ENCODE measurements at regions not wholly inside any gene's neighbourhood (a gene's known extent, or its start where the extent isn't known, plus 50 kb on each side); places are given as distances from the start of the nearest gene placed in this dataset.
"Not testable (repeated sequence)": the region's sequence is repeated elsewhere in the genome, so short reads cannot be mapped to it uniquely, and the experiment has no call there.

DNA sequence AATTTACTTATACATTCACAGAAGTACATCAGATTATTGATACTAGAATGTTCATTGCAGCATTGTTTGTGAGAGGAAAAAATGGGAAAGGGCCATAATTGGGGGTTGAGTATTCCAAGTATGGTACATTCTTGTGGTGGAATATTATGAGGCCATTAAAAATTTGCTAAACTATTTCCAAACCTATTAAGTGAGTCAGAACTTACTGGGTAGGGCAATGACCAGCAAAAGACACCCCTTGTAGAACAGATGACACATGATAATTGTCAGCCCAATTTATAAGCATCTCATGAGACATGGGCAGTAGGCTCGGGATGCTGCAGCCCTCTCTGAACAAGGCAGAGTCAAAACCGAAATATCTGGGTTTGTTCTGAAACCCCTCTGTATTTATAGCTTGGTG lies 192.6 kb upstream of the IL12B start:
- H3K9me3 Mint-ChIP-seq = no peaks in the 10 kb centered on the region
- H3K27ac Mint-ChIP-seq = no peak overlapping the region
- H3K36me3 Mint-ChIP-seq (ENCODE audit: low read depth) = no peaks in the 10 kb centered on the region
- H3K4me1 Mint-ChIP-seq (ENCODE audit: low read depth) = no peaks in the 10 kb centered on the region
- no peak overlapping the region for H3K4me3 Mint-ChIP-seq
- no peak for DNase-seq (ENCODE audit: low spot score)
- peaks cover 2% of the 10 kb centered on the region for H3K27me3 Mint-ChIP-seq (ENCODE audit: low read depth)

DNA sequence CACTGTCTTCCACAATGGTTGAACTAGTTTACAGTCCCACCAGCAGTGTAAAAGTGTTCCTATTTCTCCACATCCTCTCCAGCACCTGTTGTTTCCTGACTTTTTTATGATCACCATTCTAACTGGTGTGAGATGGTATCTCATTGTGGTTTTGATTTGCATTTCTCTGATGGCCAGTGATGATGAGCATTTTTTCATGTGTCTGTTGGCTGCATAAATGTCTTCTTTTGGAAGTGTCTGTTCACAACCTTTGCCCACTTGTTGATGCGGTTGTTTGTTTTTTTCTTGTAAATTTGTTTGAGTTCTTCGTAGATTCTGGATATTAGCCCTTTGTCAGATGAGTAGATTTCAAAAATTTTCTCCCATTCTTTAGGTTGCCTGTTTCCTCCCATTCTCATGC lies 194.0 kb upstream of the IL12B start:
- H3K4me3 Mint-ChIP-seq, H3K9me3 Mint-ChIP-seq: not testable (repeated sequence)

GRCh38 chr5:159525117-159525516 lies 194.8 kb upstream of the IL12B start:
- Mint-ChIP-seq H3K27me3 (ENCODE audit: low read depth) (peaks cover 4% of the 10 kb centered on the region), H3K4me3 (no peak overlapping the region), H3K4me1 (ENCODE audit: low read depth) (no peaks in the 10 kb centered on the region), H3K36me3 (ENCODE audit: low read depth) (no peaks in the 10 kb centered on the region), H3K27ac (no peak overlapping the region), H3K9me3 (no peaks in the 10 kb centered on the region)
- no peak for DNase-seq (ENCODE audit: low spot score)

More for the DNA sequence above, 194.0 kb upstream of the IL12B start:
- not testable (repeated sequence) for H3K4me1 Mint-ChIP-seq (ENCODE audit: low read depth); H3K27ac Mint-ChIP-seq; H3K36me3 Mint-ChIP-seq (ENCODE audit: low read depth); DNase-seq (ENCODE audit: low spot score); H3K27me3 Mint-ChIP-seq (ENCODE audit: low read depth)

GRCh38 chr5:159527546-159528254 lies 197.4 kb upstream of the IL12B start:
- H3K9me3 Mint-ChIP-seq = no peaks in the 10 kb centered on the region
- H3K27ac Mint-ChIP-seq = no peak overlapping the region
- H3K4me1 Mint-ChIP-seq (ENCODE audit: low read depth) = no peaks in the 10 kb centered on the region
- peaks cover 4% of the 10 kb centered on the region for H3K27me3 Mint-ChIP-seq (ENCODE audit: low read depth)
- no peak overlapping the region for H3K4me3 Mint-ChIP-seq
- H3K36me3 Mint-ChIP-seq (ENCODE audit: low read depth) = no peaks in the 10 kb centered on the region
- DNase-seq (ENCODE audit: low spot score) = no peak

GRCh38 chr5:159531554-159532105 lies 201.3 kb upstream of the IL12B start:
- no peak for DNase-seq (ENCODE audit: low spot score)
- H3K36me3 Mint-ChIP-seq (ENCODE audit: low read depth) = no peaks in the 10 kb centered on the region
- H3K27ac Mint-ChIP-seq = no peak overlapping the region
- H3K4me3 Mint-ChIP-seq = no peak overlapping the region
- H3K4me1 Mint-ChIP-seq (ENCODE audit: low read depth) = no peaks in the 10 kb centered on the region
- peaks cover 2% of the 10 kb centered on the region for H3K27me3 Mint-ChIP-seq (ENCODE audit: low read depth)
- no peaks in the 10 kb centered on the region for H3K9me3 Mint-ChIP-seq

GRCh38 chr5:159533197-159533596 lies 202.9 kb upstream of the IL12B start:
- no peak overlapping the region for H3K4me3 Mint-ChIP-seq
- peaks cover 2% of the 10 kb centered on the region for H3K27me3 Mint-ChIP-seq (ENCODE audit: low read depth)
- no peaks in the 10 kb centered on the region for H3K36me3 Mint-ChIP-seq (ENCODE audit: low read depth)
- no peak overlapping the region for H3K27ac Mint-ChIP-seq
- no peaks in the 10 kb centered on the region for H3K4me1 Mint-ChIP-seq (ENCODE audit: low read depth)
- H3K9me3 Mint-ChIP-seq = no peaks in the 10 kb centered on the region
- DNase-seq (ENCODE audit: low spot score) = no peak

- H3K27ac Mint-ChIP-seq = no peak overlapping the region
- H3K4me3 Mint-ChIP-seq = no peak overlapping the region
- no peaks in the 10 kb centered on the region for H3K4me1 Mint-ChIP-seq (ENCODE audit: low read depth)
- H3K9me3 Mint-ChIP-seq = no peaks in the 10 kb centered on the region
- H3K27me3 Mint-ChIP-seq (ENCODE audit: low read depth) = peaks cover 5% of the 10 kb centered on the region
- no peak for DNase-seq (ENCODE audit: low spot score)
- no peaks in the 10 kb centered on the region for H3K36me3 Mint-ChIP-seq (ENCODE audit: low read depth)
Observed at GRCh38 chr5:159536166-159536565, 205.9 kb upstream of the IL12B start.

DNA sequence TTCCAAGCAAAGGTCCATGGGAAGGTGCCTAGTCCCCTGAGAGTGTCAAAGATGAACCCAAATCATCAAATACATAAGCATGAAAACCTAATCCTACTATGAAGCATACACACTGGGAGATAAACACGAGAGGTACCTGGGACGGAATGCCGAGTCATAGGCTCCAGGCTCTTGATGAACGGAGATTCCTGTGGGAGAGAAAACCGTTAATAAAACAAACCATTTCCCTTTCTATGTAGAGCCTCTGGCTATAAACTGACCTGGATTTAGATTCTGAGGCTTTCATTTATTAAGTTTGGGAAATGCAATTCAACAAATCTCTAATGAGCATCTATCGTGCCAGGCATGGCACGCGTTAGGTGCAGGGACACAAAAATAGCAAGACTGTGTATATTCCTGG lies 206.4 kb upstream of the IL12B start:
- Mint-ChIP-seq H3K4me1 (ENCODE audit: low read depth) (no peaks in the 10 kb centered on the region), H3K27ac (no peak overlapping the region), H3K9me3 (no peaks in the 10 kb centered on the region), H3K36me3 (ENCODE audit: low read depth) (no peaks in the 10 kb centered on the region), H3K4me3 (no peak overlapping the region), H3K27me3 (ENCODE audit: low read depth) (peaks cover 5% of the 10 kb centered on the region)
- DNase-seq (ENCODE audit: low spot score) = no peak

DNA sequence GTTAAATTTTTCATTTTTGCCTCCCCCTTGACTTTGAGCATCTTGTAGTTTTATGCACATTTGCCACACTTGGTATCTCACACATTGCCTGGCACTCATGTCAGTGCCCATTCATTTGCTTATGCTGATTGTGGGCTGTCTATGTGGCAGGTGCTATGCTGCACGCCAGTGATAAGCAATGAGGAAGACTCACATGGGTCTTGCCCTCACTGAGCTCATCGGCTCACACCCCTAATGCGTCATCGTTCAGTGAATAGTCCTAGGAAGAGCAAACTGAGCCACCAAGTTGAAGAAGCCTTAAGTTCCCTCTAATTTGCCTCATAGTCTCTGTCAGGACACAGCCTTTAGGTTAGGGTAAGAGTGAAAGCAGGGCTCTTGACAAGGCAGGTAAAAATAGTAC lies 209.4 kb upstream of the IL12B start:
- H3K27ac Mint-ChIP-seq = no peak overlapping the region
- H3K9me3 Mint-ChIP-seq = no peaks in the 10 kb centered on the region
- H3K4me1 Mint-ChIP-seq (ENCODE audit: low read depth) = no peaks in the 10 kb centered on the region
- peaks cover 13% of the 10 kb centered on the region for H3K27me3 Mint-ChIP-seq (ENCODE audit: low read depth)
- H3K4me3 Mint-ChIP-seq = no peak overlapping the region
- H3K36me3 Mint-ChIP-seq (ENCODE audit: low read depth) = no peaks in the 10 kb centered on the region
- no peak for DNase-seq (ENCODE audit: low spot score)

DNA sequence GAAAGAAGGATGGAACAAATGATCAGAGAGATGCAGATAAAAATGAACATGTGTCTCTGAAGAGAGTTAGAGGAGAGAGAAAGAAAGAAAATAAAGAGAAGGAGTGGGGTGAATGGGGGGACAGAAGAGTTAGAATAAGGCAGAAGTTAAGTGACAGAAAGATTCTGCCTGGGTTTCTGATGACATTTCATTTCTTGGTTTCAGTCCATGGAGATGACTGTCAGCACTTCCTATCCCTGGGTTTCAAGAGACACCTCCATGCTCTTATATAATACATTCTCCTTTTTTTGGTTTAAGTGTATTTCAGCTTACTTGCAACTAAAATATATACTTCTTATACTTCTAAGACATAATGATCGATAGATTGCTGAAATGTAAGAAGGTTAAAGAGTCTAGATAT lies 213.0 kb upstream of the IL12B start:
- peaks cover 22% of the 10 kb centered on the region for H3K27me3 Mint-ChIP-seq (ENCODE audit: low read depth)
- H3K27ac Mint-ChIP-seq = no peak overlapping the region
- no peak overlapping the region for H3K4me3 Mint-ChIP-seq
- H3K4me1 Mint-ChIP-seq (ENCODE audit: low read depth) = no peaks in the 10 kb centered on the region
- H3K36me3 Mint-ChIP-seq (ENCODE audit: low read depth) = no peaks in the 10 kb centered on the region
- H3K9me3 Mint-ChIP-seq = no peaks in the 10 kb centered on the region
- no peak for DNase-seq (ENCODE audit: low spot score)

DNA sequence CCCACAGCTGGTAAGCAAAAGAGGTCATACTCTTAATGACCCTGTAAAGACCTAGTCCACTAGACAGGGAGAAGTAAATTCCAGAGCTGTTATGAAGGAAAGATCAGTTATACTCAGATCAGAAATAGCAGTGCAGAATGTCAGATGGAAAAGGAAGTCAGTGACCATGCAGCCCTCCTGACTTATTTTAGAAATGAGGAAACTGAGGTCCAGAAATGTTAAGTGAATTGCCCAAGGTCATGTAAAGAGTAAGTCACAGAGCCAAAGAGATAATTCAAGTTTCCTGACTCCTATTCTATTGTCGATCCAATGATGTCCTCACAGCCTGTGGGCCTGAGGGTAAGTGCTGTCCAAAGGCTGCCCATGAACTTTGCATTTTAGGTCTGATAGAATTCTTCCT lies 214.9 kb upstream of the IL12B start:
- no peak overlapping the region for H3K4me3 Mint-ChIP-seq
- no peaks in the 10 kb centered on the region for H3K4me1 Mint-ChIP-seq (ENCODE audit: low read depth)
- H3K27me3 Mint-ChIP-seq (ENCODE audit: low read depth) = peaks cover 20% of the 10 kb centered on the region
- no peak overlapping the region for H3K27ac Mint-ChIP-seq
- no peaks in the 10 kb centered on the region for H3K9me3 Mint-ChIP-seq
- no peak for DNase-seq (ENCODE audit: low spot score)
- no peaks in the 10 kb centered on the region for H3K36me3 Mint-ChIP-seq (ENCODE audit: low read depth)

GRCh38 chr5:159547466-159548195 lies 217.3 kb upstream of the IL12B start:
- Mint-ChIP-seq H3K9me3 (no peaks in the 10 kb centered on the region), H3K4me3 (no peak overlapping the region), H3K27me3 (ENCODE audit: low read depth) (peaks cover 21% of the 10 kb centered on the region), H3K4me1 (ENCODE audit: low read depth) (no peaks in the 10 kb centered on the region), H3K27ac (no peak overlapping the region), H3K36me3 (ENCODE audit: low read depth) (no peaks in the 10 kb centered on the region)
- DNase-seq (ENCODE audit: low spot score) = no peak

GRCh38 chr5:159548517-159548916 lies 218.2 kb upstream of the IL12B start:
- no peak overlapping the region for H3K27ac Mint-ChIP-seq
- no peak overlapping the region for H3K4me3 Mint-ChIP-seq
- H3K4me1 Mint-ChIP-seq (ENCODE audit: low read depth) = no peaks in the 10 kb centered on the region
- peaks cover 21% of the 10 kb centered on the region for H3K27me3 Mint-ChIP-seq (ENCODE audit: low read depth)
- no peak for DNase-seq (ENCODE audit: low spot score)
- H3K36me3 Mint-ChIP-seq (ENCODE audit: low read depth) = no peaks in the 10 kb centered on the region
- H3K9me3 Mint-ChIP-seq = no peaks in the 10 kb centered on the region

DNA sequence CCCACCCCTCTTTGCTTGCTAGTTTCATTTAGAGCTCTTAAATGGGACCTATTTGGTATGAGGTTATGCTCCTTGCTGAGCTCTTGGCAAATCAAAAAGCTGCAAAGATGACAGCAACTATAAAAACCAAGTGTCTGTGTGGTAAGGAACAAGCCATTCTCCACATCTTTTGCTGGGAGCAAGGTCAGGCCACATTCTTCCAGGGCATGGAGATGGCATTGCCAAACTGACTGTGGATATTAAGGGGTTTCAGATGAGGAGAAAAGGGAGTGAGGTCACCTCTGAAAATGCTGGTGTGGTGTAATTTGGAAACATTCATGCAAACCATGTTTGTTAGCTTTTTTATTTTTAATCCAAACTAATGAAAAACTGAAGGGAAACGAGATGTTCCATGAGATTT lies 218.8 kb upstream of the IL12B start:
- H3K27me3 Mint-ChIP-seq (ENCODE audit: low read depth) = peaks cover 18% of the 10 kb centered on the region
- no peaks in the 10 kb centered on the region for H3K9me3 Mint-ChIP-seq
- no peak for DNase-seq (ENCODE audit: low spot score)
- no peak overlapping the region for H3K4me3 Mint-ChIP-seq
- H3K27ac Mint-ChIP-seq = no peak overlapping the region
- H3K36me3 Mint-ChIP-seq (ENCODE audit: low read depth) = no peaks in the 10 kb centered on the region
- H3K4me1 Mint-ChIP-seq (ENCODE audit: low read depth) = peaks cover 3% of the 10 kb centered on the region
